GM21360 (cell line): ENCODE measurements at regions not wholly inside any gene's neighbourhood (a gene's known extent, or its start where the extent isn't known, plus 50 kb on each side); places are given as distances from the start of the nearest gene placed in this dataset.

ENCODE experiments used
- ATAC-seq: cut with Tn5 transposase; IDR thresholded peaks from one replicate; pipeline ENCODE4 v1.9.1; 2021; ENCODE audit warnings: mild to moderate bottlenecking, moderate library complexity; ENCODE audit not compliant: unreplicated experiment

GRCh38 chr5:125341436-125341835, 595.0 kb upstream of the ZNF608 start:
- ATAC-seq: no peak

GRCh38 chr5:125343015-125343414, 596.6 kb upstream of the ZNF608 start:
- ATAC-seq: no peak

- ATAC-seq: no peak
Measured at GRCh38 chr5:125346316-125346715, 599.9 kb upstream of the ZNF608 start.

GRCh38 chr5:125348221-125348692, 601.8 kb upstream of the ZNF608 start:
- ATAC-seq: no peak

- ATAC-seq: no peak
Measured at GRCh38 chr5:125348936-125349831, 602.7 kb upstream of the ZNF608 start.

GRCh38 chr5:125357660-125358059, 611.2 kb upstream of the ZNF608 start:
- ATAC-seq: no peak

- ATAC-seq: no peak
Measured at GRCh38 chr5:125365747-125366146, 619.3 kb upstream of the ZNF608 start.

GRCh38 chr5:125367702-125368101, 621.3 kb upstream of the ZNF608 start:
- no peak for ATAC-seq

- no peak for ATAC-seq
Measured at GRCh38 chr5:125370461-125371205, 624.2 kb upstream of the ZNF608 start.

- ATAC-seq: no peak
Measured at GRCh38 chr5:125372694-125373631, 626.5 kb upstream of the ZNF608 start.

- no peak for ATAC-seq
Measured at GRCh38 chr5:125375143-125375542, 628.7 kb upstream of the ZNF608 start.

- ATAC-seq: no peak
Measured at GRCh38 chr5:125376059-125376641, 629.7 kb upstream of the ZNF608 start.

GRCh38 chr5:125377141-125377540, 630.7 kb upstream of the ZNF608 start:
- no peak for ATAC-seq

GRCh38 chr5:125381290-125381689, 634.9 kb upstream of the ZNF608 start:
- no peak for ATAC-seq

- ATAC-seq: no peak
Measured at GRCh38 chr5:125384071-125384470, 637.6 kb upstream of the ZNF608 start.

- no peak for ATAC-seq
Measured at GRCh38 chr5:125390326-125390725, 643.9 kb upstream of the ZNF608 start.

- no peak for ATAC-seq
Measured at GRCh38 chr5:125393221-125393815, 646.9 kb upstream of the ZNF608 start.

GRCh38 chr5:125394661-125395280, 648.3 kb upstream of the ZNF608 start:
- ATAC-seq: no peak

GRCh38 chr5:125396462-125396861, 650.0 kb upstream of the ZNF608 start:
- ATAC-seq: no peak

GRCh38 chr5:125398466-125398865, 652.0 kb upstream of the ZNF608 start:
- no peak for ATAC-seq
